ENCODE measurements at regions not wholly inside any gene's neighbourhood (a gene's known extent, or its start where the extent isn't known, plus 50 kb on each side); places are given as distances from the start of the nearest gene placed in this dataset.

DNA sequence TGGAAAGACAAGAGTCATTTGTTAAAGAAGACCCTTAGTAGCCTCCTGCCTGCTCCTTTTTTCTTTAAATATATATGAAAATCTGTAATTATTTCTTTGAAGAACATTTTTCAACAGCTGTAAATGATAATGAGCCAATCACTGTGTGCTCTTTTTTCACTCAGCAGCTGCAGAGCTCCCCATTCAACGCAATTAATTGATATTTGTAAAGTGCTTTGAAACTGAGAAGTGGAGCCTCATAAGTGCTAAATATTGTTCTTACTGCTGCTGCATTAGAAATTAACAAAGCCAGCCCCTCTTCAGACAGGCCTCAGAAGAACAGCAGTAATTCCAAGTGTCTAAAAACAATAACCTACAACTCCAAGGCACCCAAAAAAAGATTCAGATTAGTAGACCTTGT, 224.3 kb downstream of the GXYLT1 start (continued):
- no peak for TF ChIP-seq ZNF175 (CRISPR knock-in tag; IDR thresholded peaks at IDR 0.05; ENCODE audit: low read depth)
- TF ChIP-seq, protein P1, sequence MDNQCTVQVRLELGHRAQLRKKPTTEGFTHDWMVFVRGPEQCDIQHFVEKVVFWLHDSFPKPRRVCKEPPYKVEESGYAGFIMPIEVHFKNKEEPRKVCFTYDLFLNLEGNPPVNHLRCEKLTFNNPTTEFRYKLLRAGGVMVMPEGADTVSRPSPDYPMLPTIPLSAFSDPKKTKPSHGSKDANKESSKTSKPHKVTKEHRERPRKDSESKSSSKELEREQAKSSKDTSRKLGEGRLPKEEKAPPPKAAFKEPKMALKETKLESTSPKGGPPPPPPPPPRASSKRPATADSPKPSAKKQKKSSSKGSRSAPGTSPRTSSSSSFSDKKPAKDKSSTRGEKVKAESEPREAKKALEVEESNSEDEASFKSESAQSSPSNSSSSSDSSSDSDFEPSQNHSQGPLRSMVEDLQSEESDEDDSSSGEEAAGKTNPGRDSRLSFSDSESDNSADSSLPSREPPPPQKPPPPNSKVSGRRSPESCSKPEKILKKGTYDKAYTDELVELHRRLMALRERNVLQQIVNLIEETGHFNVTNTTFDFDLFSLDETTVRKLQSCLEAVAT (IDR thresholded peaks at IDR 0.05): no peak
- no peak for TF ChIP-seq CTBP1 (IDR thresholded peaks at IDR 0.05; ENCODE audit: borderline replicate concordance)
- TF ChIP-seq ZNF239 (CRISPR knock-in tag; IDR thresholded peaks at IDR 0.05): no peak
- TF ChIP-seq ILK (tag; IDR thresholded peaks at IDR 0.05; ENCODE audit: borderline replicate concordance, low read depth): no peak
- TF ChIP-seq ZNF3 (CRISPR knock-in tag; IDR thresholded peaks at IDR 0.05): no peak
- TF ChIP-seq, protein P2, sequence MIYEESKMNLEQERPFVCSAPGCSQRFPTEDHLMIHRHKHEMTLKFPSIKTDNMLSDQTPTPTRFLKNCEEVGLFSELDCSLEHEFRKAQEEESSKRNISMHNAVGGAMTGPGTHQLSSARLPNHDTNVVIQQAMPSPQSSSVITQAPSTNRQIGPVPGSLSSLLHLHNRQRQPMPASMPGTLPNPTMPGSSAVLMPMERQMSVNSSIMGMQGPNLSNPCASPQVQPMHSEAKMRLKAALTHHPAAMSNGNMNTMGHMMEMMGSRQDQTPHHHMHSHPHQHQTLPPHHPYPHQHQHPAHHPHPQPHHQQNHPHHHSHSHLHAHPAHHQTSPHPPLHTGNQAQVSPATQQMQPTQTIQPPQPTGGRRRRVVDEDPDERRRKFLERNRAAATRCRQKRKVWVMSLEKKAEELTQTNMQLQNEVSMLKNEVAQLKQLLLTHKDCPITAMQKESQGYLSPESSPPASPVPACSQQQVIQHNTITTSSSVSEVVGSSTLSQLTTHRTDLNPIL (CRISPR knock-in tag; IDR thresholded peaks at IDR 0.05): no peak
- TF ChIP-seq, protein P3, sequence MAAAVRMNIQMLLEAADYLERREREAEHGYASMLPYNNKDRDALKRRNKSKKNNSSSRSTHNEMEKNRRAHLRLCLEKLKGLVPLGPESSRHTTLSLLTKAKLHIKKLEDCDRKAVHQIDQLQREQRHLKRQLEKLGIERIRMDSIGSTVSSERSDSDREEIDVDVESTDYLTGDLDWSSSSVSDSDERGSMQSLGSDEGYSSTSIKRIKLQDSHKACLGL (CRISPR knock-in tag; IDR thresholded peaks at IDR 0.05; ENCODE audit: borderline replicate concordance, poor library complexity, severe bottlenecking): no peak
- TF ChIP-seq, protein P4, sequence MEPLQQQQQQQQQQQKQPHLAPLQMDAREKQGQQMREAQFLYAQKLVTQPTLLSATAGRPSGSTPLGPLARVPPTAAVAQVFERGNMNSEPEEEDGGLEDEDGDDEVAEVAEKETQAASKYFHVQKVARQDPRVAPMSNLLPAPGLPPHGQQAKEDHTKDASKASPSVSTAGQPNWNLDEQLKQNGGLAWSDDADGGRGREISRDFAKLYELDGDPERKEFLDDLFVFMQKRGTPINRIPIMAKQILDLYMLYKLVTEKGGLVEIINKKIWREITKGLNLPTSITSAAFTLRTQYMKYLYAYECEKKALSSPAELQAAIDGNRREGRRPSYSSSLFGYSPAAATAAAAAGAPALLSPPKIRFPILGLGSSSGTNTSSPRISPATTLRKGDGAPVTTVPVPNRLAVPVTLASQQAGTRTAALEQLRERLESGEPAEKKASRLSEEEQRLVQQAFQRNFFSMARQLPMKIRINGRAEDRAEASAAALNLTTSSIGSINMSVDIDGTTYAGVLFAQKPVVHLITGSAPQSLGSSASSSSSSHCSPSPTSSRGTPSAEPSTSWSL (CRISPR knock-in tag; IDR thresholded peaks at IDR 0.05; ENCODE audit: borderline replicate concordance): no peak
- TF ChIP-seq, protein P5, sequence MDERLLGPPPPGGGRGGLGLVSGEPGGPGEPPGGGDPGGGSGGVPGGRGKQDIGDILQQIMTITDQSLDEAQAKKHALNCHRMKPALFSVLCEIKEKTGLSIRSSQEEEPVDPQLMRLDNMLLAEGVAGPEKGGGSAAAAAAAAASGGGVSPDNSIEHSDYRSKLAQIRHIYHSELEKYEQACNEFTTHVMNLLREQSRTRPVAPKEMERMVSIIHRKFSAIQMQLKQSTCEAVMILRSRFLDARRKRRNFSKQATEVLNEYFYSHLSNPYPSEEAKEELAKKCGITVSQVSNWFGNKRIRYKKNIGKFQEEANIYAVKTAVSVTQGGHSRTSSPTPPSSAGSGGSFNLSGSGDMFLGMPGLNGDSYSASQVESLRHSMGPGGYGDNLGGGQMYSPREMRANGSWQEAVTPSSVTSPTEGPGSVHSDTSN (CRISPR knock-in tag; IDR thresholded peaks at IDR 0.05; ENCODE audit: low read depth): no peak
- TF ChIP-seq, protein P5 (tag; conservative IDR thresholded peaks at IDR 0.05; ENCODE audit: low read depth): no peak
- no peak for TF ChIP-seq CHD2 (IDR thresholded peaks at IDR 0.05; ENCODE audit: low read depth, low read length)
- TF ChIP-seq TGIF2 (CRISPR knock-in tag; IDR thresholded peaks at IDR 0.05): no peak
- no peak for TF ChIP-seq TCF7 (IDR thresholded peaks at IDR 0.05; ENCODE audit: borderline replicate concordance)

All from K562 (cell line).